Activated naive CD4-positive, alpha-beta T cell treated with Interleukin-2 at 50 U/mL for 16 hours (primary cell): ENCODE measurements at regions not wholly inside any gene's neighbourhood (a gene's known extent, or its start where the extent isn't known, plus 50 kb on each side); places are given as distances from the start of the nearest gene placed in this dataset.

Source experiments
- DNase-seq: peaks from one replicate; pipeline ENCODE4 v3.0.0-alpha.2; 2020

GRCh38 chr13:90116121-90116520 lies 1231.4 kb upstream of the MIR17HG start:
- no peak for DNase-seq

GRCh38 chr13:90118467-90119071 lies 1228.9 kb upstream of the MIR17HG start:
- no peak for DNase-seq

- no peak for DNase-seq
Observed at GRCh38 chr13:90120026-90120425, 1227.5 kb upstream of the MIR17HG start.

- DNase-seq = no peak
Observed at GRCh38 chr13:90121784-90122183, 1225.7 kb upstream of the MIR17HG start.

DNA sequence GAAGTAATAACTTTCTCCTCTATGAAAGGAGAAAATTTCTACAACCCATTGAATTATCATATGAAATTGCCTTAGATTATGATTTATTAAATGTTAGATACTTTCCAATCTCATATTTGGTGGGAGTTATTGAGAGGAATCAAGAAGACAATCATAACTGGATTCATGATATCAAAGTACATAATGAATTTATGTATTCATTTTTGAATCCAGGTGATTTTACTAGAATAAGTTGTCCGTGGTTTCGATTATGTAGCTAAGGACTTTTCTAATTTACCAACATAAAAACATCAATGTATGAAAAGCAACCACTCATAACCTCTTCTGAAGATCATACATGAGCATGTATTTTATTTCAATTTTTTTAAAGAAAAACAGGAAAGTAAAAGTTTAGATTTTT lies 1225.0 kb upstream of the MIR17HG start:
- no peak for DNase-seq

DNA sequence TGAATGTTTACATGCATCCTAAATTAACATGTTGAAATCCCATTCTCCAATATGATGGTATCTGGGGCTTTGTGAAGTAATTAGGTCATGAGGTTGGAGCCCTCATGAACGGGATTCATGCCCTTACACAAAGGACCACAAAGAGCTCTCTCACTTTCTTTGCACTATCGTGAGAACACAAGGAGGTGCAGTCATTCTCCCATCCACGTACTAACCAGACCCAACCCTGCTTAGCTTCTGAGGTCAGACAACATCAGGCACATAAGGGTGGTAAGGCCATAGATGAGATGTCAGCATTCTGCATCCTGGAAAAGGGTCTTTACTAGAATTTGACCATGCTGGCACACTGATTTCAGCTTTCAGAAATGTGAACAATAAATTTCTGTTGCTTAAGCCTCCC lies 1211.9 kb upstream of the MIR17HG start:
- no peak for DNase-seq

DNA sequence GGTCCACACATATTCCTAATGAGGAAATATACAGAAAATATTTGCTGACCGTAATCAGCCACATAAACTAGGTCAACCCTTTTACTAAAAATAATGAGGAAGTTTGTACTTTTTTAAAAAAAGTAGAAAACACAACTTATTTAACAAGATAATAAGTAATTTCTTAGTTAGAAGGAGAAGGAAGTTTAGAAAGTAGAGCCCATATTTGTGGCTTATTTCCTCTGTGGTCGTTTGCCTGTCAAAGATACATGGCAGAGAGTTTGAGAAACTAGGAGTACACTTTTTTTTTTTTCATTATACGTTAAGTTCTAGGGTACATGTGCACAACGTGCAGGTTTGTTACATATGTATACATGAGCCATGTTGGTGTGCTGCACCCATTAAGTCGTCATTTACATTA lies 1205.2 kb upstream of the MIR17HG start:
- no peak for DNase-seq

- no peak for DNase-seq
Observed at GRCh38 chr13:90154311-90154960, 1193.1 kb upstream of the MIR17HG start.

- no peak for DNase-seq
Observed at GRCh38 chr13:90156390-90156789, 1191.1 kb upstream of the MIR17HG start.

DNA sequence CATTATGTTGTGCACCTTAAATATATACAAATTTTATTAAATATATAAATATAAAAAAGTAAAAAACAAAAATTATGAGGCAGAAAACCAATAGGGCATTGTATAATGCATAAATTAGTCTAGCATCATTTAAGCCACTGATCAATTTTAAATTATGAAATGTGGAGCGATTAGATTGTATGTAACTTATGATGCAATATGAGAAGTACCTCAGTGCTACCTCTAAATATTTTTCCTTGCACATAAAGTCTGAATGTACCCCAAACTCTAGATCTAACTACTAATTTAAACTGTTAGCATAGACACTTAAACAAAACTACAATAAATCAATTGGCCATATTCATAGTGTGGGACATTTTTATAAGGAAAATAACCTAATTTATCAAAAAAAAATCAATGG lies 1178.5 kb upstream of the MIR17HG start:
- no peak for DNase-seq

DNA sequence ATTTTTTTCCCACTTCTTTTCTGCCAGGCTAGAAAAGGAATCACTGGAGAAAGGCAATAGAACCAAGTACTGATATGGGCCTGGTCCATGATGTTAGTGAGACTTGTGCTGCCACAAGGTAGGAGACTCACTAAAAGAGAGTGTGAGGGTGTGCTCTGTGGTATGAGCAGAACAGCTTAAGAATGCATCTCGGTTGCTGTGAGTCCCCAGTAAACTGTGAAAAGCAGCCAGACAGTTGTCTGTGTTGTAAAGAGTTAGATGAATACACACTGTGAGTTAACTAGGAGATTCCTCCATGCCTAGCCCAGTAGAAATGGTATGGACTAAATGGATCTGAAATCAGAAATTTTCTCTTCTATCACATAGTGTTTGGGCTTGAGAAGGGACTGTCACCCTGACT lies 1177.3 kb upstream of the MIR17HG start:
- DNase-seq = no peak

DNA sequence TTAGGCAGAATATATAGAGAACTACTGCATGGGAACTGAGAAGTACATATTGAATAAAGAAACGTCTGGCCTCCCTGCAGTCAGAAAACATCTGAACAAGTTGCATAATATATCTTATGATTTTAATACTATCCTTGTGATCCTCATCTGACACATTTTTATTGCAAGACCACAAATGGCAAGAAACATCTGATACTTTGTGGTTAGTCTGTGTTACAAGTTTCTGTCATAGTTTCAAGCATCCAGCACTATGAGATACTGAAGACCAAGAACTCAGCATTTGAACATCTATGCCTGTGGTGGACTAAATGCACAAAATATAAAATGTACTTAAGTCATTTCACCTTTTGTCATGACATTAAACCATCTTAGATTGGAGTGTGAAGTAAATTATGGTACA lies 1175.8 kb upstream of the MIR17HG start:
- DNase-seq = no peak

- DNase-seq = no peak
Observed at GRCh38 chr13:90177512-90177911, 1170.0 kb upstream of the MIR17HG start.

DNA sequence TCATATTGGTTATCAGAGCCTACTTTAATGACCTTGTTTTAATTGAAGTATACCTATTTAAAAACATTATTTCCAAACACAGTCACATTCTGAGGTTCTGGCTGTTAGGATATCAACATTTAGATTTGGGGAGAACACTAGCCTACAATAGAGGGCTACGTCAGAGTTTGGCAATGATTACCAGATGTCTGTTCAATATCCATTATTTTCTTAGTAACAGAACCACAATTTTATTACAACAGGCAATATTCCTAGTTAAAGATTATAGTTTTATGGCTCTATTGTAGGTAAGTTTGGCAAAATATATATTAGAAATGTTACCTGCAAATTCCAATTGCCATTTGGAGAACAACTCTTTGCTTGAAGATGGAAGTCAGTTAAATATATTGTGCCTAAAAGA lies 1163.1 kb upstream of the MIR17HG start:
- no peak for DNase-seq

- DNase-seq = no peak
Observed at GRCh38 chr13:90185734-90186133, 1161.8 kb upstream of the MIR17HG start.

DNA sequence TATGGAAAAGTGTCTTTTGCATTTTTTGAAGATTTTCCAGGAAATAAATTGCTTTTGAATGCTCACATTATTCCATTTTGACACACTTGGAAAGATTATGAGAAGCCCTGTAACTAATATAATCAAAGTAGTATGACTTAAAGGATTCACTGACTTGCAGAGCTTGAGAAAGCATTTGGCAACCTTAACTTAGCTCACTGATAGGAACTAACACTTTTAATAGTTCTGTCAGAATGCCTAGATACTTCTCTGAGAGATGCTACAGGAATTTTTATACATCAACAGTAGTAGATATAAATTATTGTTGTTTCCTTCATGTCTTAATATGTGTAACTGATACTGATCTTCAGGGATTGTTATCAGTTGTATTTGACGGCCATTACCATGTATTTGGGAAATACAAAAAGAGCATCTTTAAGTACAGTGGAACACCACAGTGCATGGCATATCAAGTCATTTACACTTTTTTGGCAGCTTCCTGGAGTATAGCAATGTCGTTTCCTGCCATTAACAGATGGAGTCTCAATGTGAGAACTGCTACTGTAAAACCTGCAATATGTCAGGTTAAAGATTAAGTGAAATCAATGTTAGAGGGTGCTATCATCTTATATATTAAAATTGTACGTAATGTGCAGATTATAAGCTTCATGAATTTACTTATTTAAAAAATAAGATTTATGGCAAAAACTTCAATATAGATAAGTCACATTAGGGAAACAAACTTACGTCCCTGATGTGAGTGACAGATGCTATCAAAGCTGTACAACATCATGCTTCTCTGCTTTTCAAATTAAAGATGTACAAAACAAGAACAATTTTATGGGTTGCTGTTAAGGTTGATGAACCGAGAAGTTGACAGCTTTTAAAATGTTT lies 1159.8 kb upstream of the MIR17HG start:
- DNase-seq = no peak

- no peak for DNase-seq
Observed at GRCh38 chr13:90188351-90188636, 1159.2 kb upstream of the MIR17HG start.

DNA sequence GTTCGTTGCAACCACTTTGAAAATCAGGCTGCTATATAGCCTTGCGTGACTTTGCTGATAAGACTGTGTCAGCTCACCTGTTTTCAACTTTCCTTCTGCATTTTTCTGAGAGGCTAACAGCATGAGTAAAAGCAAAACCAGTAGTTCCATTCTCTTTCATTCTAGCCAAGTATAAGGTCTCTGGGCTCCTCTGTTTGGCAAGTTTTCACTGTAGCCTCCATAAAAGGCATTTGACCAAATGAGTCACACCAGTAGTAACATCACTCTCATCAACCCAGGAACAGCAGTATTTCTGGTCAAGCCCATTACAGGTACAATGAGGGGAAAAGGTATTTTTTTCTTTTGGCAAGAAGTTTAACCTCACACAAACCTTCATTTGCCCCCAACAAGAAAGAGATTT lies 1149.8 kb upstream of the MIR17HG start:
- no peak for DNase-seq

DNA sequence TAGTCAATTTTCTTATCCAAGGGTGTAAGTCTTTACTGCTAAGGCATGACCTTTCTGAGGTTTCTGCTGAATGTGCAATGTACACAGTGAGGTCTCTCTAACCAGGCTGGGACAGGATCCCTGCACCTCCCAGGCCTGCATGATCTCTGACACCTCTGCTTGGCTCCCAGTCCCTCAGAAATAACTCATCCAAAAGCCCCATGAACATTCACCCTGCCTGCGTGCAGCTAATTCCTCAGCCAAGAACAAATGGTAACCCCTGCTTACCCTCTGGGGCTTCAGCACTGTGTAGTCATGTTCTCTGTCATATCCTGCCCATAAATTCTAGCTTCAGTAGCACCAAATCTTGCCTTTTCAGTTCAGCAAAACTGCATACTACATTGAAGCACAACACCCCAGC lies 1146.3 kb upstream of the MIR17HG start:
- DNase-seq = no peak

DNA sequence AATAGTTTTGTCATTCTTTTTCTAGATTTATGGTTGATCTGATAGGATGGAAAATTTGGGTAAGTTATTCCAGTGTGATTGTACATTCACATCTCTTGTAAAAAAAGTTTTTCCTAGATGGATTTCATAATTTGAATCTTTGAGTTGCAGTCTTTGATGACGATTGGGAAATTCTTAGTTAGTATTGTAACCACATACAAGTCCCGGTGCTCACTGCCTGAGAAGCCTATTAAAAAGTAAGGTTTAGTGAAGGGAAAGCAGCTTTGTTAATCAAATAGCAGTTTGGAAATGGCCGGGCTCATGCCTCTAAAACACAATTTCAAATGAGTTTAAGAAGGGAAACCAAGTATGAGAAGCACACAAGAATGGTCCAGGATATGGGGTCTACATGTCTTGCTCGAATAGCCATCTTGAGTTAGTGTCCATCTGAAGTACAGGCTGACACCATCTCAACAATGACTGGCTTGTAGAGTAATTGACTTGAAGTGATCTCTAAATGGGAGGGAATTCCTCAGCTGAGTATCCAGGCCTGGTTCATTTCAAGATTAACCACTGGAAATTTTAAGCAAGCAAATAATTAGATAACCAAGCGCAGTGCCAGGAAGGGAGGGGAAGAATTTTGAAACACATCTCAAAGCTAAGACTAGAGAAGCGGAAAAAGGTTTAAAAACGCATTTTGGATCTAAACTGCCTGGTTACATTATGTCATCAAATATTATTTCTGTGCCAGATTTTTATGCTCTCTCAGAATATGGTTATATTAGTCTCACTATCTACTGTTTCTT lies 1145.6 kb upstream of the MIR17HG start:
- DNase-seq = no peak

- no peak for DNase-seq
Observed at GRCh38 chr13:90205081-90205480, 1142.4 kb upstream of the MIR17HG start.

DNA sequence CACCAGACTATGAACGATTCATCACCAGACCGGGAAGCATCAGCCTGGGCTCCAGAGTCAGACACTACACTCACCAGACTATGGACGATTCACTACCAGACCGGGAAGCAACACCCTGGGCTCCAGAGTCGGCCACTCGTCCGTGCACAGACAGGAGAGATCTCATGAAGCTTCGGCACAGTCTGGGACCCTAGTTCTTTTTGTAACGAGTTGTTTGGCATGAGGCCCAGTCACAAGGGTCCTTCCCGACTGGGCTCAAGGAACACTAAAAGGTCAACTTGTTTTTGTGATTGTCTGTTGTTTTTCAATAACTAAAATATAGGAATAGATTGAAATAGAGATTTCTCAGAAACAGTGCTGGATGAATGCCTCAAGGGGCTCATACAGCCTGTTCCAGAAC lies 1141.6 kb upstream of the MIR17HG start:
- DNase-seq = no peak

- DNase-seq = no peak
Observed at GRCh38 chr13:90217275-90217674, 1130.2 kb upstream of the MIR17HG start.

DNA sequence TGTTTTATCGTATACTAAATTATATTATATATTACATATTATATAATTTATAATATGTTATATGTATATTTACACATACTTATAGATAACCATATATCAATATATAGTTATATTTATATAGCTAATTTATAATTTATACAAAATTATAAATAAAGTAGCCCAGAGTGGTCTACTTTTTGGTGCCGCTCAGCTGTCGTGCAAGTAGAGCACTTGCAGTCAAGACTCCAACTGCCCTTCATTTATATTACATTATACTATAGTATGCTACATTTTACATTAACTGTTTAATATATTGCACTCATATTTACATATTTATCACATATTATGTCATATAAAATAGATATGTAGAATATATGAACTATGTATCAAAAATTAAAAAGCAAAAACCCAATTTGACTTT lies 1124.7 kb upstream of the MIR17HG start:
- DNase-seq = no peak
